AG08395 (cell line): ENCODE measurements at regions not wholly inside any gene's neighbourhood (a gene's known extent, or its start where the extent isn't known, plus 50 kb on each side); places are given as distances from the start of the nearest gene placed in this dataset.
A peak's percentile ranks its signal among the peaks of the same experiment; 100 is the strongest.
"Not testable (repeated sequence)": the region's sequence is repeated elsewhere in the genome, so short reads cannot be mapped to it uniquely, and the experiment has no call there.

ENCODE experiments used
- DNase-seq: peaks from one replicate; pipeline ENCODE4 v3.0.0; 2012; ENCODE audit warnings: mixed read lengths, low spot score

GRCh38 chr14:85316701-85317410, 213.1 kb upstream of the FLRT2 start:
- peak; percentile 55 for DNase-seq

GRCh38 chr14:85317491-85318021, 212.4 kb upstream of the FLRT2 start:
- DNase-seq: peak; percentile 13

GRCh38 chr14:85319101-85319500, 210.8 kb upstream of the FLRT2 start:
- no peak for DNase-seq

- no peak for DNase-seq
Observed at GRCh38 chr14:85319998-85320630, 209.8 kb upstream of the FLRT2 start.

- no peak for DNase-seq
Observed at GRCh38 chr14:85325134-85326017, 204.6 kb upstream of the FLRT2 start.

- DNase-seq: no peak
Observed at GRCh38 chr14:85332401-85332800, 197.5 kb upstream of the FLRT2 start.

GRCh38 chr14:85333313-85333712, 196.6 kb upstream of the FLRT2 start:
- peak; percentile 58 for DNase-seq

GRCh38 chr14:85333841-85334240, 196.1 kb upstream of the FLRT2 start:
- DNase-seq: no peak

GRCh38 chr14:85334316-85334715, 195.6 kb upstream of the FLRT2 start:
- DNase-seq: no peak

- no peak for DNase-seq
Observed at GRCh38 chr14:85336257-85336656, 193.7 kb upstream of the FLRT2 start.

- no peak for DNase-seq
Observed at GRCh38 chr14:85336817-85337216, 193.1 kb upstream of the FLRT2 start.

GRCh38 chr14:85338895-85339294, 191.0 kb upstream of the FLRT2 start:
- no peak for DNase-seq

- no peak for DNase-seq
Observed at GRCh38 chr14:85342858-85343607, 186.9 kb upstream of the FLRT2 start.

- no peak for DNase-seq
Observed at GRCh38 chr14:85344171-85344570, 185.8 kb upstream of the FLRT2 start.

- no peak for DNase-seq
Observed at GRCh38 chr14:85344847-85345570, 184.9 kb upstream of the FLRT2 start.

GRCh38 chr14:85350667-85351066, 179.3 kb upstream of the FLRT2 start:
- no peak for DNase-seq

- not testable (repeated sequence) for DNase-seq
Observed at GRCh38 chr14:85352588-85352987, 177.4 kb upstream of the FLRT2 start.

GRCh38 chr14:85357120-85357519, 172.8 kb upstream of the FLRT2 start:
- DNase-seq: no peak

GRCh38 chr14:85358136-85358785, 171.7 kb upstream of the FLRT2 start:
- no peak for DNase-seq

GRCh38 chr14:85359505-85359904, 170.4 kb upstream of the FLRT2 start:
- DNase-seq: no peak

- no peak for DNase-seq
Observed at GRCh38 chr14:85363358-85363757, 166.6 kb upstream of the FLRT2 start.
